Stomach smooth muscle (tissue), 2 donors: ENCODE measurements at regions not wholly inside any gene's neighbourhood (a gene's known extent, or its start where the extent isn't known, plus 50 kb on each side); places are given as distances from the start of the nearest gene placed in this dataset.

ENCODE experiments used
- H3K27ac ChIP-seq: one replicate; pipeline ENCODE4 v1.7.0; 2013; ENCODE audit warnings: mild to moderate bottlenecking, low read length, inconsistent platforms
- H3K27me3 ChIP-seq, 2 donors: one replicate each; pipeline ENCODE4 v1.7.0; 2013; ENCODE audit warnings: low read length in 2 of 2; ENCODE audit not compliant: insufficient read depth in 2 of 2, control insufficient read depth in 1 of 2
- H3K36me3 ChIP-seq, 2 donors: one replicate each; pipeline ENCODE4 v1.7.0; 2013; ENCODE audit warnings: low read length in 2 of 2; ENCODE audit not compliant: control insufficient read depth in 2 of 2, insufficient read depth in 2 of 2
- H3K4me1 ChIP-seq: one replicate; pipeline ENCODE4 v1.7.0; 2013; ENCODE audit warnings: low read length; ENCODE audit not compliant: control insufficient read depth, insufficient read depth
- H3K4me3 ChIP-seq, 2 donors: one replicate each; pipeline ENCODE4 v1.7.0; 2013; ENCODE audit warnings: low read length in 2 of 2
- H3K9ac ChIP-seq, 2 donors: one replicate each; pipeline ENCODE4 v1.7.0; 2013; ENCODE audit warnings: low read length in 2 of 2, mild to moderate bottlenecking in 1 of 2
- H3K9me3 ChIP-seq, 2 donors: one replicate each; pipeline ENCODE4 v1.7.0; 2013; ENCODE audit warnings: low read length in 2 of 2; ENCODE audit not compliant: control insufficient read depth in 2 of 2
- donor health status: healthy.
- donor health status: Pancreatic carcinoma.

GRCh38 chr11:15819679-15820286, 536.6 kb downstream of the SOX6 start:
- Histone ChIP-seq H3K9ac (no peak overlapping the region), H3K27me3 (no peaks in the 10 kb centered on the region), H3K4me3 (no peak overlapping the region), H3K4me1 (peaks cover 26% of the 10 kb centered on the region), H3K27ac (no peak overlapping the region), H3K36me3 (no peaks in the 10 kb centered on the region), H3K9me3 (no peaks in the 10 kb centered on the region)

GRCh38 chr11:15821451-15821850, 534.9 kb downstream of the SOX6 start:
- H3K4me1 ChIP-seq = peaks cover 16% of the 10 kb centered on the region
- no peaks in the 10 kb centered on the region for H3K9me3 ChIP-seq
- no peak overlapping the region for H3K9ac ChIP-seq
- no peaks in the 10 kb centered on the region for H3K27me3 ChIP-seq
- H3K27ac ChIP-seq = no peak overlapping the region
- no peak overlapping the region for H3K4me3 ChIP-seq
- H3K36me3 ChIP-seq = no peaks in the 10 kb centered on the region

GRCh38 chr11:15824060-15824459, 532.3 kb downstream of the SOX6 start:
- no peak overlapping the region for H3K27ac ChIP-seq
- no peaks in the 10 kb centered on the region for H3K9me3 ChIP-seq
- H3K9ac ChIP-seq = no peak overlapping the region
- no peak overlapping the region for H3K4me3 ChIP-seq
- no peaks in the 10 kb centered on the region for H3K36me3 ChIP-seq
- H3K4me1 ChIP-seq = peaks cover 9% of the 10 kb centered on the region
- no peaks in the 10 kb centered on the region for H3K27me3 ChIP-seq

- Histone ChIP-seq H3K36me3 (no peaks in the 10 kb centered on the region), H3K9ac (no peak overlapping the region), H3K4me3 (no peak overlapping the region)
Observed at GRCh38 chr11:15825976-15826650, 530.2 kb downstream of the SOX6 start.

GRCh38 chr11:15826826-15827225, 529.5 kb downstream of the SOX6 start:
- Histone ChIP-seq H3K36me3 (no peaks in the 10 kb centered on the region), H3K4me1 (peaks cover 3% of the 10 kb centered on the region), H3K4me3 (no peak overlapping the region), H3K9ac (no peak overlapping the region), H3K27me3 (no peaks in the 10 kb centered on the region), H3K27ac (no peak overlapping the region), H3K9me3 (no peaks in the 10 kb centered on the region)

More at GRCh38 chr11:15825976-15826650, 530.2 kb downstream of the SOX6 start:
- H3K4me1 ChIP-seq = peaks cover 2% of the 10 kb centered on the region
- no peak overlapping the region for H3K27ac ChIP-seq
- H3K27me3 ChIP-seq = no peaks in the 10 kb centered on the region
- H3K9me3 ChIP-seq = no peaks in the 10 kb centered on the region

GRCh38 chr11:15828215-15828853, 528.0 kb downstream of the SOX6 start:
- Histone ChIP-seq H3K27ac (no peak overlapping the region), H3K9me3 (no peaks in the 10 kb centered on the region), H3K9ac (no peak overlapping the region), H3K4me3 (no peak overlapping the region), H3K27me3 (no peaks in the 10 kb centered on the region), H3K36me3 (no peaks in the 10 kb centered on the region), H3K4me1 (peaks cover 3% of the 10 kb centered on the region)

- no peaks in the 10 kb centered on the region for H3K36me3 ChIP-seq
Observed at GRCh38 chr11:15829312-15829711, 527.0 kb downstream of the SOX6 start.

GRCh38 chr11:15830741-15831428, 525.5 kb downstream of the SOX6 start:
- Histone ChIP-seq H3K4me1 (peaks cover 4% of the 10 kb centered on the region), H3K27ac (no peak overlapping the region), H3K9me3 (no peaks in the 10 kb centered on the region), H3K27me3 (no peaks in the 10 kb centered on the region), H3K36me3 (no peaks in the 10 kb centered on the region), H3K4me3 (no peak overlapping the region), H3K9ac (no peak overlapping the region)

More at GRCh38 chr11:15829312-15829711, 527.0 kb downstream of the SOX6 start:
- peaks cover 3% of the 10 kb centered on the region for H3K4me1 ChIP-seq
- no peak overlapping the region for H3K27ac ChIP-seq
- no peak overlapping the region for H3K4me3 ChIP-seq
- H3K9ac ChIP-seq = no peak overlapping the region
- H3K27me3 ChIP-seq = no peaks in the 10 kb centered on the region
- no peaks in the 10 kb centered on the region for H3K9me3 ChIP-seq

- Histone ChIP-seq H3K36me3 (no peaks in the 10 kb centered on the region), H3K27ac (no peak overlapping the region), H3K4me1 (peaks cover 9% of the 10 kb centered on the region)
Observed at GRCh38 chr11:15835788-15836411, 520.4 kb downstream of the SOX6 start.

GRCh38 chr11:15836795-15837194, 519.6 kb downstream of the SOX6 start:
- Histone ChIP-seq H3K27ac (no peak overlapping the region), H3K4me3 (no peak overlapping the region), H3K4me1 (peaks cover 7% of the 10 kb centered on the region), H3K9ac (no peak overlapping the region), H3K36me3 (no peaks in the 10 kb centered on the region), H3K9me3 (no peaks in the 10 kb centered on the region), H3K27me3 (no peaks in the 10 kb centered on the region)

More at GRCh38 chr11:15835788-15836411, 520.4 kb downstream of the SOX6 start:
- H3K27me3 ChIP-seq = no peaks in the 10 kb centered on the region
- no peak overlapping the region for H3K4me3 ChIP-seq
- H3K9ac ChIP-seq = no peak overlapping the region
- no peaks in the 10 kb centered on the region for H3K9me3 ChIP-seq
